ENCODE measurements at regions not wholly inside any gene's neighbourhood (a gene's known extent, or its start where the extent isn't known, plus 50 kb on each side); places are given as distances from the start of the nearest gene placed in this dataset.

DNA sequence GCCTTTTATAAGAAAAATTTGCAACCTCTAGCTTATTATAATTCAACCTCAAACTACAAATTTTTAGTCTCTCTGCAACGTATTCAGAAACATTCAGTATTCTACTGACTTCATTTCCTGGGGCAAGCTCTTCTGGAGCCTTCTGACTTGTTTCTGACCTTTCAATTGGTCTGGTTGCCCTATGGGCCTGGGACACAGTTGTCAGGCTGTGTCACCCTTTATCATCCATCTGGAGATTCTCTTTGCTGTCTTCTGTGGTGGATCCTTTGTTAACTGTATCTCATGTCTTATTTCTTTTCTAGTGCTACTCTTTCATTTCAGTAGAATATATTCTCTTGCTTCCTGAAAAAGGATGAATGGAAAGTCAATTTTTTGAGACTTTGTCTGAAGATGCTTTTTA, 55.1 kb upstream of the PGRMC2 start:
- intact Hi-C loops (cut with DNase I; ENCODE audit: low total_unique reads): no loop called here
- Histone ChIP-seq H3K4me3 (no peak overlapping the region), H3K27me3 (replicated peaks in 1 of 7) (no peaks in the 10 kb centered on the region), H3K27ac (no peak overlapping the region), H3K9me3 (no peaks in the 10 kb centered on the region), H3K36me3 (no peaks in the 10 kb centered on the region), H3K4me1 (no peaks in the 10 kb centered on the region)
- TF ChIP-seq POLR2A (IDR thresholded peaks at IDR 0.05) (no peak), POLR2AphosphoS5 (IDR thresholded peaks at IDR 0.05) (no peak), CTCF (IDR thresholded peaks at IDR 0.05 in 8 of 11, conservative IDR thresholded peaks at IDR 0.05 in 3 of 11) (no peak)
- WGBS, 5 donors: 38 to 76% (median 56%) methylated on average over 1 of the region's 1 CpG
- DNase-seq: no peak

DNA sequence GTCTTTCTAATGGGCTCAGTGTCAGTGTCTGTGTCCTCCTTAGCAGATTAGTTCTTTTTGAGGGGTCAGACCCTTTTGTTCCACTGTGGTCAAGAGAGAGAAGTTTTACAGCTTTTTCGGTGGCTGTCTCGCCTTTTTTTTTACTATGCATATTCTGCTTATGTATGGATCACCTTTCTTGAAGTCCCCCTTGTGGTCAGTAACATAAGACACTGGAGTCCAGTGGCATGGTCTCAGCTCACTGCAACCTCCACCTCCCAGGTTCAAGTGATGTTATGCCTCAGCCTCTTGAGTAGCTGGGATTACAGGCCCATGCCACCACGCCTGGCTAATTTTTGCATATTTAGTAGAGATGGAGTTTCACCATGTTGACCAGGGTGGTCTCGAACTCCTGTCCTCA, 54.0 kb upstream of the PGRMC2 start:
- Histone ChIP-seq H3K27me3 (replicated peaks in 1 of 7) (no peaks in the 10 kb centered on the region), H3K4me1 (no peaks in the 10 kb centered on the region), H3K36me3 (no peaks in the 10 kb centered on the region), H3K27ac (no peak overlapping the region), H3K4me3 (no peak overlapping the region), H3K9me3 (no peaks in the 10 kb centered on the region)
- 92 to 97% (median 95%) methylated on average over 4 of the region's 4 CpGs for WGBS, 5 donors
- DNase-seq: no peak
- no peak for TF ChIP-seq CTCF (IDR thresholded peaks at IDR 0.05 in 8 of 11, conservative IDR thresholded peaks at IDR 0.05 in 3 of 11)
- TF ChIP-seq POLR2AphosphoS5 (IDR thresholded peaks at IDR 0.05): no peak
- intact Hi-C loops (cut with DNase I; ENCODE audit: low total_unique reads): no loop called here

DNA sequence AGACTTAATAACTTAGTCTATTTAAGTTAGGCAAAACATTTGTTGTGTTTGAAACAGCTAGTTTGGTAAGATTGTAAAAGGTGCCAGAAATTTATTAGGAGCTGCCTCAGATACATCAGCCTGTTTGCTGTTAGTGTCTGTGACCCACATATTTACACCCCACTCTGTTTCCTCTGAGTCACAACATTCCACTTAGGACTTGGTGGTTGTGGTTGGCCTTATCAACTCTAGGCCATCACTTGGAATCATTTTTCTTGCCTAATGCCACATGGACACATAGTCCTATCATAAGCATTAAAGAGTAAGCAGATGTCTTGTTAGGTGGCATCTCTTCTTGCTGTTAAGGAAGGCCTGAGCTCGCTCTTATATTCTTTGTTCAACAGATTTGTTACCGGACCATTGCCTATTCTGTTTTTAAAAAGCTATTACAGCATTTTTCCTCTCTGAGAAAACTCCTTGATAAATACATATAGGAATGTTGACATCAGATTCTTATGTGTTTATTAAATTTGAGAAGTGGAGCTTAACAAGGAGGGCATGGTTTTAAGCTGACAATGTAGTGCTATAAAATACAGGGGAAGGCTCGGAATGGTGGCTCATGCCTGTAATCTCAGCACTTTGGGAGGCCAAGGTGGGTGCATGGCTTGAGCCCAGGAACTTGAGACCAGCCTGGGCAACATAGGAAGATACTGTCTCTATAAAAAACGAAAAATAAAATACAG, 51.2 kb upstream of the PGRMC2 start:
- intact Hi-C loops (cut with DNase I; ENCODE audit: low total_unique reads): no loop called here
- 76 to 95% (median 93%) methylated on average over 4 of the region's 4 CpGs for WGBS, 5 donors
- Histone ChIP-seq H3K27me3 (replicated peaks in 1 of 7) (no peaks in the 10 kb centered on the region), H3K27ac (no peak overlapping the region), H3K9me3 (no peaks in the 10 kb centered on the region), H3K4me3 (no peak overlapping the region), H3K4me1 (no peaks in the 10 kb centered on the region), H3K36me3 (no peaks in the 10 kb centered on the region)
- no peak for DNase-seq
- TF ChIP-seq POLR2AphosphoS5 (IDR thresholded peaks at IDR 0.05) (no peak), CTCF (IDR thresholded peaks at IDR 0.05 in 8 of 11, conservative IDR thresholded peaks at IDR 0.05 in 3 of 11) (no peak), POLR2A (IDR thresholded peaks at IDR 0.05) (no peak)

DNA sequence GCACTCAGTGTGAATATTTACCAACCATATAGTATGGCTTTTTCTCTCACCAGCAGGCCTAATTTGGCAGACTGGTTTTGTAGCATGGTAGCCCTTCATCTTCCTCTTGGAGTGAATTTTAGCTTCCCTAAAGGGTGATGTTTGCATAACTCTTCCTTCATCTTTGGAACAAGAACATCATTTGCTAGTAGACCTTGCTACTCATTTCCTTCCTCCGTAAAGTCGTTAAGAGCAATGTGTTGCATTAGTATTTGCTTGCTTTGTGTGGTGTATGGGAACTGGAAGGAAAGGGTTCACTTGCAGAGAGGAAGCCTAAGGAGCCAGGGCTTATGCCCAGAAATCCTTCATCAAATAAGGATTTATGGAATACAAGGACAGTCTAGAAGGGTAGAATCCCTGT, 50.2 kb upstream of the PGRMC2 start:
- TF ChIP-seq POLR2AphosphoS5 (IDR thresholded peaks at IDR 0.05) (no peak), POLR2A (IDR thresholded peaks at IDR 0.05) (no peak), CTCF (IDR thresholded peaks at IDR 0.05 in 8 of 11, conservative IDR thresholded peaks at IDR 0.05 in 3 of 11) (no peak)
- intact Hi-C loops (cut with DNase I; ENCODE audit: low total_unique reads): no loop called here
- WGBS, 5 donors: 37 to 61% (median 50%) methylated on average over 2 of the region's 2 CpGs
- no peak overlapping the region for H3K27ac ChIP-seq
- H3K4me1 ChIP-seq: no peaks in the 10 kb centered on the region
- no peaks in the 10 kb centered on the region for H3K27me3 ChIP-seq (replicated peaks in 1 of 7)
- no peaks in the 10 kb centered on the region for H3K36me3 ChIP-seq
- no peak for DNase-seq
- H3K9me3 ChIP-seq: no peaks in the 10 kb centered on the region
- H3K4me3 ChIP-seq: no peak overlapping the region
